HepG2 (cell line): ENCODE measurements at regions not wholly inside any gene's neighbourhood (a gene's known extent, or its start where the extent isn't known, plus 50 kb on each side); places are given as distances from the start of the nearest gene placed in this dataset.

Experiments
- LCORL ChIP-seq, 2 experiments: fragments of 450-650 bp in 1 of 2; sonication (generic) in 1 of 2; formaldehyde crosslinking in 1 of 2; IDR thresholded peaks; 2 replicates each; pipeline versions ENCODE4 v1.5.0 to v1.6.1; 2017 to 2020; ENCODE audit warnings: antibody characterized with exemption in 1 of 2, missing genetic modification reagents in 1 of 2
- PBX3 ChIP-seq: sonication (generic); formaldehyde crosslinking; IDR thresholded peaks from 2 replicates; pipeline ENCODE4 v1.8.1; 2023; ENCODE audit warnings: missing genetic modification reagents, inconsistent platforms, borderline replicate concordance
- RERE ChIP-seq: IDR thresholded peaks from 2 replicates; pipeline ENCODE4 v1.6.1; 2016; ENCODE audit warnings: low read depth, missing genetic modification reagents, missing compliant biosample characterization
- SNAPC4 ChIP-seq: sonication (generic); formaldehyde crosslinking; IDR thresholded peaks from 2 replicates; pipeline ENCODE4 v1.4.0; 2020; ENCODE audit warnings: mild to moderate bottlenecking, missing genetic modification reagents
- THRA ChIP-seq: sonication (generic); formaldehyde crosslinking; IDR thresholded peaks from 2 replicates; pipeline ENCODE4 v1.4.0; 2020; ENCODE audit warnings: missing genetic modification reagents, borderline replicate concordance
- TMF1 ChIP-seq: sonication (generic); formaldehyde crosslinking; IDR thresholded peaks from 2 replicates; pipeline ENCODE4 v1.8.1; 2022; ENCODE audit warnings: low read depth, missing genetic modification reagents
- TF ChIP-seq, protein P1 (sequence below): sonication (generic); formaldehyde crosslinking; conservative IDR thresholded peaks from 2 replicates; pipeline ENCODE4 v1.4.0; 2020; ENCODE audit warnings: mild to moderate bottlenecking, missing genetic modification reagents, moderate library complexity

DNA sequence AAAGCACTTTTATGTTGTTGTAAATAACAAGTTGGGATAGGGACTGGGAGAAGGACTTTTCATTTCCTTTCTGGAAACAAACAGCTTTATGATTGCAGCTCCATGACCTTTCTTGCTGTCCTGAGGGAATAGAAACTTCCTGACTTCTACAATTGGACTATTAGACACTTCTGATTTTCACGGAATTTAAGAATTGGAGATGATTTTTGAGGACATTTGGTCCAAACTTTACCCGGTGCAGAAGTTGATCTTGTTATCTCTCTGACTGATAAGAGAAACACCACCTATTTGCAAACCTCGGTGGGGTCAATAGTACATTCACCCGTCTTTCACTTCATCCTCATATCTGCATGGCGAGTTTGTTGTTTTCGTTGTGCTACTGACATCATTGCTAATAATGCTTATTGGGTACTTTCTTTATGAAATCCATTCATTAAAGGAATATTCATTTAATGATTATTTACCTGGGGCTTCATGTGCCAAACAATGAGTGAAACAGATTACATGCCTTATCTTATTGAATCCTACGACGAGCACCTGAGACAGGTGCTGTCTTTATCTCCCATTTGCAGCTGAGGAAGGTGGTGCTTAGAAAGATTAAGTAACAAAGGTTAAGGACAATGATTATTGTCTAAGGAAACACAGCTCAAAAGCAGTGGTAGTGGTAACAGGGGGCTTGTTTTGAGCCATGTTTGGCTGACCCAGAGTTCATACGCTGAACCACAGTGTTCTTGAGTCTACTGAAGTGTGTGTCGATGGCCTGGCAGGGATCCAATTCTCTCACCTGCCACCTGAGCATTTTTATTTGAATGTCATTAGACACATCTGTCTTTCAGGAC, 176.9 kb upstream of the FAM20A start (continued):
- TF ChIP-seq THRA (CRISPR knock-in tag) = peak; percentile 71; the same call in 1 of the 2 replicates
- no peak for TF ChIP-seq PBX3 (CRISPR knock-in tag)
- 0 out of 2 replicates have a peak, but pooled peaks have one; percentile 38 for TF ChIP-seq SNAPC4 (CRISPR knock-in tag)
- TF ChIP-seq LCORL (IDR thresholded peaks at IDR 0.05) = peak; percentile 6; the same call in 1 of the 2 replicates
- TF ChIP-seq LCORL (CRISPR knock-in tag; IDR thresholded peaks at IDR 0.05) = 0 out of 2 replicates have a peak, but pooled peaks have one; percentile 35
- peak; percentile 52; the same call in 1 of the 2 replicates for TF ChIP-seq RERE (CRISPR knock-in tag)
- no peak for TF ChIP-seq TMF1 (CRISPR knock-in tag)
- TF ChIP-seq, protein P1, sequence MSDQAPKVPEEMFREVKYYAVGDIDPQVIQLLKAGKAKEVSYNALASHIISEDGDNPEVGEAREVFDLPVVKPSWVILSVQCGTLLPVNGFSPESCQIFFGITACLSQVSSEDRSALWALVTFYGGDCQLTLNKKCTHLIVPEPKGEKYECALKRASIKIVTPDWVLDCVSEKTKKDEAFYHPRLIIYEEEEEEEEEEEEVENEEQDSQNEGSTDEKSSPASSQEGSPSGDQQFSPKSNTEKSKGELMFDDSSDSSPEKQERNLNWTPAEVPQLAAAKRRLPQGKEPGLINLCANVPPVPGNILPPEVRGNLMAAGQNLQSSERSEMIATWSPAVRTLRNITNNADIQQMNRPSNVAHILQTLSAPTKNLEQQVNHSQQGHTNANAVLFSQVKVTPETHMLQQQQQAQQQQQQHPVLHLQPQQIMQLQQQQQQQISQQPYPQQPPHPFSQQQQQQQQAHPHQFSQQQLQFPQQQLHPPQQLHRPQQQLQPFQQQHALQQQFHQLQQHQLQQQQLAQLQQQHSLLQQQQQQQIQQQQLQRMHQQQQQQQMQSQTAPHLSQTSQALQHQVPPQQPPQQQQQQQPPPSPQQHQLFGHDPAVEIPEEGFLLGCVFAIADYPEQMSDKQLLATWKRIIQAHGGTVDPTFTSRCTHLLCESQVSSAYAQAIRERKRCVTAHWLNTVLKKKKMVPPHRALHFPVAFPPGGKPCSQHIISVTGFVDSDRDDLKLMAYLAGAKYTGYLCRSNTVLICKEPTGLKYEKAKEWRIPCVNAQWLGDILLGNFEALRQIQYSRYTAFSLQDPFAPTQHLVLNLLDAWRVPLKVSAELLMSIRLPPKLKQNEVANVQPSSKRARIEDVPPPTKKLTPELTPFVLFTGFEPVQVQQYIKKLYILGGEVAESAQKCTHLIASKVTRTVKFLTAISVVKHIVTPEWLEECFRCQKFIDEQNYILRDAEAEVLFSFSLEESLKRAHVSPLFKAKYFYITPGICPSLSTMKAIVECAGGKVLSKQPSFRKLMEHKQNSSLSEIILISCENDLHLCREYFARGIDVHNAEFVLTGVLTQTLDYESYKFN = peak; percentile 93
